ENCODE measurements at regions not wholly inside any gene's neighbourhood (a gene's known extent, or its start where the extent isn't known, plus 50 kb on each side); places are given as distances from the start of the nearest gene placed in this dataset.

DNA sequence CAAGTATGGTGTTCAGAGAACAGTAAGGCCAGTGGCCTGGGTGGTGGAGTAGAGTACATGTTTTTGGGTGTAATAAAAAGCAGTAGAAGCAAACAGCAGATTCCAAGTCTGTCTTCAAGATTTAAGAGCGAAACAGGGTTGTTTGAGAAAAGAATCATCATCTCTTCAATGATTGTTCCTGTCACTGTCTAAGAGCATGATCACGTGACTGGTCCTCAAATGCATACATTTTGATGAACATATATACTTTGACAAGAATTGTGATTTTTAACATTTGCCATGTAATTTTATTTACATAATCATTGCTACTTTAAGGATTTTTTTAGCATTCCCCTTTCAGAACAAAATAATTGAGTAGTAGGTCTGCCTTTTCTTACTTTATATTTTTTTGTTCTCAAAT is 252.6 kb upstream of the GPR101 start:
- Histone ChIP-seq H3K36me3 (replicated peaks) (no peaks in the 10 kb centered on the region), H3K27me3 (replicated peaks) (no peaks in the 10 kb centered on the region), H3K4me3 (ENCODE audit: low read depth, low read length) (no peak overlapping the region), H3K27ac (no peak overlapping the region)
- DNase-seq, result no peak
- TF ChIP-seq, protein P1, sequence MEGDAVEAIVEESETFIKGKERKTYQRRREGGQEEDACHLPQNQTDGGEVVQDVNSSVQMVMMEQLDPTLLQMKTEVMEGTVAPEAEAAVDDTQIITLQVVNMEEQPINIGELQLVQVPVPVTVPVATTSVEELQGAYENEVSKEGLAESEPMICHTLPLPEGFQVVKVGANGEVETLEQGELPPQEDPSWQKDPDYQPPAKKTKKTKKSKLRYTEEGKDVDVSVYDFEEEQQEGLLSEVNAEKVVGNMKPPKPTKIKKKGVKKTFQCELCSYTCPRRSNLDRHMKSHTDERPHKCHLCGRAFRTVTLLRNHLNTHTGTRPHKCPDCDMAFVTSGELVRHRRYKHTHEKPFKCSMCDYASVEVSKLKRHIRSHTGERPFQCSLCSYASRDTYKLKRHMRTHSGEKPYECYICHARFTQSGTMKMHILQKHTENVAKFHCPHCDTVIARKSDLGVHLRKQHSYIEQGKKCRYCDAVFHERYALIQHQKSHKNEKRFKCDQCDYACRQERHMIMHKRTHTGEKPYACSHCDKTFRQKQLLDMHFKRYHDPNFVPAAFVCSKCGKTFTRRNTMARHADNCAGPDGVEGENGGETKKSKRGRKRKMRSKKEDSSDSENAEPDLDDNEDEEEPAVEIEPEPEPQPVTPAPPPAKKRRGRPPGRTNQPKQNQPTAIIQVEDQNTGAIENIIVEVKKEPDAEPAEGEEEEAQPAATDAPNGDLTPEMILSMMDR (IDR thresholded peaks at IDR 0.05; ENCODE audit: low read depth, low read length, missing control alignments), result no peak
- in situ Hi-C loops (cut with HindIII; ENCODE audit: low pct_ligation_motif_present, low sequenced_read_pairs), result no loop called here

DNA sequence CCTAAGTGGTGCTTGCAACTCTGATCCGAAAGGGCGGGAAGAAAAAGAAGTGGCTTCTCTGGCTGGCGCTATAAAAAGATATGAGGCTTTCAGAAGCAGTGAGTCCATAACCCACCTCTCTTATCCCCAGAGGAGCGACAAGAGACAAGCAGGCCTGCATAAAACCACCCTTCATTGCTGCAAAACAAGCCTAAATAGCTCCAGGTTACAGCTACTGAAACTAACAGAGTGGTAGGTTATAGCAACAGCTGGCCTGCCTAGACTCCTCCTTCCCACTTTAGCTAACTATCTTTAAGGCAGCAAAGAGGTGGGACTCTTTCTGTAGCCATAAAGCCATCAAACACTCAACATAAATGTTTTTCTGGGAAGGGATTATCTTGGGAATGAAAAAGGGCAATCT is 245.0 kb upstream of the GPR101 start:
- TF ChIP-seq, protein P1 (IDR thresholded peaks at IDR 0.05; ENCODE audit: low read depth, low read length, missing control alignments), result no peak
- Histone ChIP-seq H3K27ac (no peak overlapping the region), H3K36me3 (replicated peaks) (no peaks in the 10 kb centered on the region), H3K4me3 (ENCODE audit: low read depth, low read length) (no peak overlapping the region), H3K27me3 (replicated peaks) (no peaks in the 10 kb centered on the region)
- in situ Hi-C loops (cut with HindIII; ENCODE audit: low pct_ligation_motif_present, low sequenced_read_pairs), result no loop called here
- DNase-seq, result no peak

DNA sequence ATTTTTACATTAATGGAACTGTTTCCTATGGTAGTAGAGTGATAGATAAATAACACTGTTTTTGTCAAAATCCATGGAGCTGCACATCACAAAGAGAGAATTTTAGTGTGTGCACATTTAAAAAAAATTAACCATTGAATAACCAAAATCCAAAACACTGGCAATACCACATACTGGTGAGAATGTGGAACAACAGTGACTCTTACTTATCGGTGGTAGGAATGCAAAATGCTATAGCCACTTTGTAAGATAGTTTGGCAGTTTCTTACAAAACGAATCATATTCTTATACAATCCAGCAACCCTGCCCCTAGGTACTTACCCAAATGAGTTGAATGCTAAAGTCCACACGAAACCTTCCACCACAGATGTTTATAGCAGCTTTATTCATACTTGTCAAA is 229.6 kb upstream of the GPR101 start:
- in situ Hi-C loops (cut with HindIII; ENCODE audit: low pct_ligation_motif_present, low sequenced_read_pairs), result no loop called here
- Histone ChIP-seq H3K27ac (no peak overlapping the region), H3K36me3 (replicated peaks) (no peaks in the 10 kb centered on the region), H3K4me3 (ENCODE audit: low read depth, low read length) (no peak overlapping the region), H3K27me3 (replicated peaks) (no peaks in the 10 kb centered on the region)
- TF ChIP-seq, protein P1 (IDR thresholded peaks at IDR 0.05; ENCODE audit: low read depth, low read length, missing control alignments), result no peak
- DNase-seq, result no peak

DNA sequence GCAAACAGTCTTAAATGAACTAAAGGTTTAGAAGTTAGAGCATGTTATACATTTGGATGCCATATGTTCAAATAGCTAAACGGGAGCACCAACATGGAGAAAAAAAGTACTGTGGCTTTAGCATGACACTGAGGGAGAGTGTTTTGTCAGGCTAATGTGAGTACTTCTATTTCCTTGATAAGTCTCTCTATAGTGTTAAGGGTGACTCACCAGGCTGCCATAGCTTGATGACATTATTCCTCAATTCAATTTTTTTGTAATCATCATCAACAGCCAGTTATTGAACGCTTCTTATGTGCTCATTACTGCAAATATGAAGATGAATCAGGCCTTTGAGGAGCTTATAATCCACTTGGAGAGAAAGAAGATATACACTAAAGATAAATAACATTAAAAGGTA is 211.4 kb upstream of the GPR101 start:
- no peak for DNase-seq
- Histone ChIP-seq H3K36me3 (replicated peaks) (no peaks in the 10 kb centered on the region), H3K27ac (no peak overlapping the region), H3K27me3 (replicated peaks) (no peaks in the 10 kb centered on the region), H3K4me3 (ENCODE audit: low read depth, low read length) (no peak overlapping the region)
- TF ChIP-seq, protein P1 (IDR thresholded peaks at IDR 0.05; ENCODE audit: low read depth, low read length, missing control alignments), result no peak
- in situ Hi-C loops (cut with HindIII; ENCODE audit: low pct_ligation_motif_present, low sequenced_read_pairs), result no loop called here

DNA sequence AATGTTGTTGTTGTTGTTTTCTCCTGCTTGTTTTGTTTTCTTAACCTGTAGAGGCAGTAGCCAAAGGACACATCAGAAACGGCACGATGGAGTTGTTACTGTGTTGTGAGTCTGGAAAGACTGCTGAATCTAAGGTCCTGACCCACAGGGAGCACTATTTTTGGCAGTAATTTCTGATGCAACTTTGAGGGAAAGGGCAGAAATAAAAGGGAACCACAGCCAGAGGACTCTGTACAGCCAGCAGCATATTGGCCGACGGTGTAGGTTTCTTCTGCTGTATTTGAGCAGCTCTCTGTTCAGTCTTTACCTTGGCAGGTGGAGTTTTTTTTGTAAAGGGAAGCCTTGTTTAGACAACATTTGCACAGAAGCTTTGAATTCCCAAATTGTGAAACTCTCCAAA is 203.0 kb upstream of the GPR101 start:
- TF ChIP-seq, protein P1 (IDR thresholded peaks at IDR 0.05; ENCODE audit: low read depth, low read length, missing control alignments), result no peak
- Histone ChIP-seq H3K36me3 (replicated peaks) (no peaks in the 10 kb centered on the region), H3K27me3 (replicated peaks) (no peaks in the 10 kb centered on the region), H3K4me3 (ENCODE audit: low read depth, low read length) (no peak overlapping the region), H3K27ac (no peak overlapping the region)
- in situ Hi-C loops (cut with HindIII; ENCODE audit: low pct_ligation_motif_present, low sequenced_read_pairs), result no loop called here
- DNase-seq, result no peak

DNA sequence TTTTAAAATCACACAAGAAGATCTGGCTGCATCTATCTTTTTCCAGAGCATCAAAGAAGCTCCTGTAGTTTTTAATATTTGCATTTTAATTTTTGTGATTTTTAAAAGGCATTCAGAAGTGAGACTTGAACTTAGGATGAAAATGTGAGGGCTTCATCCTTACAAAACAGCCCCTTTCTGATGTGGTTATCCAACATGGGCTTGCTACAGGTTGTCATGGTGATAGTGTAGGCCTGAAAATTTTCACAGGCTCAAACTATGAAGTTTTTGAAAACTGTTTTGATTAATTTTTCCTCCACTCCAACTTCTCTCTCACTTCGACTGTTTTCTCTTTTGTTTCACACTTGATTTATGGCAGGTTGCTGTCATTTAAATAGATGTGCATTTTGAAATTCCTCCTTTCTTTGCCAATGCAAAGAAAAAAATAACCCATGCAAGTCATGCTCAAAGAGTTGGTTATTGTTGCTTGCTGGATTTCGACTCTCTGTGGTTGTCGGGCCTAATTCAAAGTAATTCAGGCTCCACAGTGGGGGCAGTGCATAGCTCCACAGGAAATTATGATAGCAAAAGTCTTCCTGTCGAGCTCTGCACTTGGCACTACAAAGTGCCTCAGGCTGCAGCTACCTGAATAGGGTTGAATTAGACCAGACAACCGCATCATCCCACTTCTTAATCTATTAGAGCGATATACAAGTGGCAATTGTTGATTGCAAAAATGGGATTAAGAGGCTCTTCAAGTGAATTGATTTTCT is 201.0 kb upstream of the GPR101 start:
- no peaks in the 10 kb centered on the region for H3K27me3 ChIP-seq (replicated peaks)
- DNase-seq, result no peak
- in situ Hi-C loops (cut with HindIII; ENCODE audit: low pct_ligation_motif_present, low sequenced_read_pairs), result no loop called here
- no peaks in the 10 kb centered on the region for H3K36me3 ChIP-seq (replicated peaks)
- TF ChIP-seq, protein P1 (IDR thresholded peaks at IDR 0.05; ENCODE audit: low read depth, low read length, missing control alignments), result no peak
- H3K27ac ChIP-seq, result no peak overlapping the region
- H3K4me3 ChIP-seq (ENCODE audit: low read depth, low read length), result no peak overlapping the region

All from brain microvascular endothelial cell (primary cell).